ENCODE measurements at regions not wholly inside any gene's neighbourhood (a gene's known extent, or its start where the extent isn't known, plus 50 kb on each side); places are given as distances from the start of the nearest gene placed in this dataset.

DNA sequence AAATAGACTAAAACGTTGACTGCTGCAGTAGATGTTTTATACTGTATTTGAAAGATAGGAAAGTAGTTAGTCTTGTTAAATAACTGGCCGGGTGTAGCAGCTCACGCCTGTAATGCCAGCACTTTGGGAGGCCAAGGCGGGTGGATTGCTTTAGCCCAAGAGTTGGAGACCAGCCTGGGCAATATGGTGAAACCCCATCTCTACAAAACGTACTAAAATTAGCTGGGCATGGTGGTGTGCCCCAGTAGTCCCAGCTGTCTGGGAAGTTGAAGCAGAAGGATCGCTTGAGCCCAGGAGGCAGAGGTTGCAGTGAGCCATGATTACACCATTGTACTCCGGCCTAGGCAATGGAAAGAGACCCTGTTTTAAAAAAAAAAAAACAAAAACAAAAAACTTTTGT is 60.5 kb upstream of the ULK4 start:
- no peak for TF ChIP-seq EZH2phosphoT487 (IDR thresholded peaks at IDR 0.05; ENCODE audit: low read depth)
- TF ChIP-seq, protein P1, sequence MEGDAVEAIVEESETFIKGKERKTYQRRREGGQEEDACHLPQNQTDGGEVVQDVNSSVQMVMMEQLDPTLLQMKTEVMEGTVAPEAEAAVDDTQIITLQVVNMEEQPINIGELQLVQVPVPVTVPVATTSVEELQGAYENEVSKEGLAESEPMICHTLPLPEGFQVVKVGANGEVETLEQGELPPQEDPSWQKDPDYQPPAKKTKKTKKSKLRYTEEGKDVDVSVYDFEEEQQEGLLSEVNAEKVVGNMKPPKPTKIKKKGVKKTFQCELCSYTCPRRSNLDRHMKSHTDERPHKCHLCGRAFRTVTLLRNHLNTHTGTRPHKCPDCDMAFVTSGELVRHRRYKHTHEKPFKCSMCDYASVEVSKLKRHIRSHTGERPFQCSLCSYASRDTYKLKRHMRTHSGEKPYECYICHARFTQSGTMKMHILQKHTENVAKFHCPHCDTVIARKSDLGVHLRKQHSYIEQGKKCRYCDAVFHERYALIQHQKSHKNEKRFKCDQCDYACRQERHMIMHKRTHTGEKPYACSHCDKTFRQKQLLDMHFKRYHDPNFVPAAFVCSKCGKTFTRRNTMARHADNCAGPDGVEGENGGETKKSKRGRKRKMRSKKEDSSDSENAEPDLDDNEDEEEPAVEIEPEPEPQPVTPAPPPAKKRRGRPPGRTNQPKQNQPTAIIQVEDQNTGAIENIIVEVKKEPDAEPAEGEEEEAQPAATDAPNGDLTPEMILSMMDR (IDR thresholded peaks at IDR 0.05; ENCODE audit: low read depth, low read length), result no peak

Measured in OCI-LY3 (cell line).